Tibial nerve (tissue), 4 donors: ENCODE measurements at regions not wholly inside any gene's neighbourhood (a gene's known extent, or its start where the extent isn't known, plus 50 kb on each side); places are given as distances from the start of the nearest gene placed in this dataset.

Experiments used
- DNase-seq, 2 donors: peaks; one replicate each; pipeline ENCODE4 v3.0.0-alpha.2; 2019; ENCODE audit warnings: low spot score in 2 of 2
- H3K27ac ChIP-seq, 4 donors: fragments of 200-600 bp; sonication (generic) in 3 of 4; one replicate each; pipeline ENCODE4 v1.5.1; 2017 to 2019; ENCODE audit warnings: mild to moderate bottlenecking in 1 of 4
- H3K27me3 ChIP-seq, 2 donors: fragments of 200-600 bp; sonication (generic) in 1 of 2; one replicate each; pipeline versions ENCODE4 v1.5.1 to v1.6.0; 2017 to 2019
- H3K36me3 ChIP-seq, 3 donors: fragments of 200-600 bp; sonication (generic); one replicate each; pipeline ENCODE4 v1.5.1; 2018 to 2019
- H3K4me1 ChIP-seq, 4 donors: fragments of 200-600 bp; sonication (generic) in 3 of 4; one replicate each; pipeline ENCODE4 v1.5.1; 2017 to 2019
- H3K4me3 ChIP-seq, 4 donors: fragments of 200-600 bp; sonication (generic) in 3 of 4; one replicate each; pipeline ENCODE4 v1.5.1; 2017 to 2019; ENCODE audit warnings: mild to moderate bottlenecking in 1 of 4, moderate library complexity in 1 of 4
- H3K9me3 ChIP-seq, 4 donors: fragments of 200-600 bp; sonication (generic) in 3 of 4; one replicate each; pipeline ENCODE4 v1.5.1; 2017 to 2019
- CTCF ChIP-seq, 5 experiments: fragments of 200-600 bp in 3 of 5; fragments of 450-650 bp in 2 of 5; sonication (generic) in 3 of 5; IDR thresholded peaks; one replicate each; pipeline ENCODE4 v1.5.1; 2016 to 2019; ENCODE audit warnings: antibody characterized with exemption in 5 of 5, mild to moderate bottlenecking in 3 of 5, moderate library complexity in 2 of 5
- EP300 ChIP-seq, 2 donors: sonication (generic); formaldehyde crosslinking; IDR thresholded peaks; one replicate each; pipeline ENCODE4 v1.6.1; 2017; ENCODE audit warnings: antibody characterized with exemption in 2 of 2, mild to moderate bottlenecking in 1 of 2
- POLR2A ChIP-seq, 2 donors: fragments of 450-650 bp; IDR thresholded peaks; one replicate each; pipeline ENCODE4 v1.6.1; 2017; ENCODE audit warnings: antibody characterized with exemption in 2 of 2, mild to moderate bottlenecking in 2 of 2, moderate library complexity in 2 of 2
- WGBS, 2 donors: methylation state at CpG; one replicate each; pipeline ENCODE4 v1.1.5; 2018; 5-methylcytosine and 5-hydroxymethylcytosine counted together

GRCh38 chr2:196291873-196292800 is 120.8 kb upstream of the STK17B start:
- Histone ChIP-seq H3K4me1 (peaks cover 0 to 26% (median 0%) of the 10 kb centered on the region in 4 donors), H3K27me3 (no peaks in the 10 kb centered on the region), H3K27ac (peak overlapping the region in 1 of 4 donors; percentile 1), H3K9me3 (no peaks in the 10 kb centered on the region), H3K4me3 (no peak overlapping the region), H3K36me3 (peaks cover 0 to 4% (median 0%) of the 10 kb centered on the region in 3 donors)
- WGBS, 2 donors, result 76 to 84% methylated on average over 16 of the region's 16 CpGs
- TF ChIP-seq POLR2A (IDR thresholded peaks at IDR 0.05), result no peak
- no peak for TF ChIP-seq CTCF (IDR thresholded peaks at IDR 0.05)
- TF ChIP-seq EP300 (IDR thresholded peaks at IDR 0.05), result no peak
- DNase-seq, result no peak

GRCh38 chr2:196293751-196294515 is 122.6 kb upstream of the STK17B start:
- Histone ChIP-seq H3K4me3 (no peak overlapping the region), H3K27ac (peak overlapping the region in 2 of 4 donors; percentile 26 to 50), H3K36me3 (peaks cover 0 to 4% (median 0%) of the 10 kb centered on the region in 3 donors), H3K9me3 (no peaks in the 10 kb centered on the region), H3K27me3 (no peaks in the 10 kb centered on the region), H3K4me1 (peaks cover 0 to 26% (median 0%) of the 10 kb centered on the region in 4 donors)
- no peak for DNase-seq
- 32 to 39% methylated on average over 3 of the region's 3 CpGs for WGBS, 2 donors
- TF ChIP-seq EP300 (IDR thresholded peaks at IDR 0.05) (peak in 1 of 2 donors; percentile 52), CTCF (IDR thresholded peaks at IDR 0.05) (no peak), POLR2A (IDR thresholded peaks at IDR 0.05) (no peak)

DNA sequence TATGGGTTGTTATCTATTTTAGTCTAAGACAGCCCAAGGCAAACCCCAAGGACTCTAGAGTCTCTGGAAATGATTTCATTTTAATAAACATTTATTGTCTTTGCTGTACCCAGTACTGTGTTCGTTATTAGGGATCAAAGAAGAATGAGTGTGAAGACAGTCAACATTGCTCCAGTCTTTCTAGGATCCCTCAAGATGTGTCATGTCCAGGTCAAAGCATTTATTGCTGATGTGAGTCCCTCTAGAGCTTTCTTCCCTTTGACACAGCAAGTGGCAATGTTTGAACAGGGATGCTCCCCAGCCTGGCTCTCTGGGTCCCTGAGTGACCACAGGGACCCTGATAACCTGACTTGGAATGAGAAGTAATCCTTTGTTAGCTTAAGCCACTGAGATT is 123.1 kb upstream of the STK17B start:
- Histone ChIP-seq H3K4me3 (no peak overlapping the region), H3K9me3 (no peaks in the 10 kb centered on the region), H3K27ac (peak overlapping the region in 2 of 4 donors; percentile 26 to 50), H3K36me3 (peaks cover 0 to 4% (median 0%) of the 10 kb centered on the region in 3 donors), H3K4me1 (peaks cover 0 to 26% (median 0%) of the 10 kb centered on the region in 4 donors), H3K27me3 (no peaks in the 10 kb centered on the region)
- WGBS, 2 donors, result 42 to 54% methylated on average over 1 of the region's 1 CpG
- TF ChIP-seq CTCF (IDR thresholded peaks at IDR 0.05), result no peak
- TF ChIP-seq EP300 (IDR thresholded peaks at IDR 0.05), result no peak
- no peak for TF ChIP-seq POLR2A (IDR thresholded peaks at IDR 0.05)
- no peak for DNase-seq

DNA sequence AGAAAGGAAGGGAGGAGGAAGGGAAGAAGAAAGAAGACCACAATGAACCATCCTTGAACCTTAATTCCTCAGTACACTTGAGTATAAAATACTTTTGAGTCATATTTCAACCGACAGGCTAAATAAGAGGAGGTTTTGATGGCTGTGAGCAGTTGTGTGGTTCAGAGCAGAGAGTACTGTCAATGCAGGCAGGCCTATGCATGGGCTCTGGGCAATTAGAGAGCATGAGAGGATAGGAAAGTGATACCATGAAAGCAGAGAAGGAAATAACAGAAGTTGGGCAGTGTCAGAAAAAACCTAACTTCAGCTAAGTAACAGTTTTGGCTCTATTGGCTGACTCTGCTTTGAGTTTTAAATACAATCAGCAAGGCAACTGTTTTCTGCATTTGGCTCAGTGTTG is 123.6 kb upstream of the STK17B start:
- Histone ChIP-seq H3K27ac (peak overlapping the region in 1 of 4 donors; percentile 50), H3K4me3 (no peak overlapping the region), H3K4me1 (peaks cover 0 to 26% (median 0%) of the 10 kb centered on the region in 4 donors), H3K27me3 (no peaks in the 10 kb centered on the region), H3K9me3 (no peaks in the 10 kb centered on the region), H3K36me3 (peaks cover 0 to 4% (median 0%) of the 10 kb centered on the region in 3 donors)
- TF ChIP-seq CTCF (IDR thresholded peaks at IDR 0.05) (no peak), POLR2A (IDR thresholded peaks at IDR 0.05) (no peak), EP300 (IDR thresholded peaks at IDR 0.05) (no peak)
- WGBS, 2 donors, result 88 to 96% methylated on average over 1 of the region's 1 CpG
- no peak for DNase-seq
